ENCODE measurements at regions not wholly inside any gene's neighbourhood (a gene's known extent, or its start where the extent isn't known, plus 50 kb on each side); places are given as distances from the start of the nearest gene placed in this dataset.

DNA sequence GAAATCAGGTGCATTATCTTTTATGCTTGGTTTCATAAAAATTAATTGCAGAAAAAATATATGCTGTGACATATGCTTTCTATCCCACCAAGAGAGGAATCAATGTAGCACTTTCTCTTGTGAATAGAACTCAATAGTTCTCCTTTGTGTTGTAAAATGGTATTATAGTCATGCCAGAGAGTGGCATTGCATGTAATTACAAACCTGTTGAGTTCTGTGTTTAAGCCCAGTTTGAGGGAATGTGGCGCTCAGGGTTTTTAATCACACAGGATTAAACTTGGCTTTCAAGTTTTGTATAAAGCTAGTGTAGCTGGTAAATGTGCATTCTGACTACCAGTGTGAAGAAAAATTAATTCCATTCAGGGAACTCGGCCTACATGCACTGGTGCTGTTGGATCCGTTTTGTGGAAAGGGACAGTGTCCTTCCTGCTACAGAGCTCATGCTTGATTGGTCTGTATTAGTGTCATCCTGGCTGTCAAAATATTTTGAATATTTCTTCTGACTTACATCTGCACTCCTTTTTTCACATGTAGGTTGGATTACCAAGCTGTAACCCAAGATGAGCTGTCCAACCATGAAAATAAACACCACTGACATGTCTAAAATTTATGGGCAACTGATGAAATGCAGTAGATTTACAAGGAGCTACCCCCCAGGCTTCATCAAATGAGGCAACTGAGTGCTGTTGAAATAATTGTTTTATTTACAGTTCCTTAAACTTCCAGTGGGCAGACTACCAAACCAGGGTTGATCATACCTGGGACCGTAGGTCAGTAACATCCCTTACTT lies 80.3 kb downstream of the SLC4A3 start (continued):
- TF ChIP-seq, protein P1, sequence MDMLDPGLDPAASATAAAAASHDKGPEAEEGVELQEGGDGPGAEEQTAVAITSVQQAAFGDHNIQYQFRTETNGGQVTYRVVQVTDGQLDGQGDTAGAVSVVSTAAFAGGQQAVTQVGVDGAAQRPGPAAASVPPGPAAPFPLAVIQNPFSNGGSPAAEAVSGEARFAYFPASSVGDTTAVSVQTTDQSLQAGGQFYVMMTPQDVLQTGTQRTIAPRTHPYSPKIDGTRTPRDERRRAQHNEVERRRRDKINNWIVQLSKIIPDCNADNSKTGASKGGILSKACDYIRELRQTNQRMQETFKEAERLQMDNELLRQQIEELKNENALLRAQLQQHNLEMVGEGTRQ (CRISPR knock-in tag; IDR thresholded peaks at IDR 0.05) = no peak
- TF ChIP-seq, protein P2, sequence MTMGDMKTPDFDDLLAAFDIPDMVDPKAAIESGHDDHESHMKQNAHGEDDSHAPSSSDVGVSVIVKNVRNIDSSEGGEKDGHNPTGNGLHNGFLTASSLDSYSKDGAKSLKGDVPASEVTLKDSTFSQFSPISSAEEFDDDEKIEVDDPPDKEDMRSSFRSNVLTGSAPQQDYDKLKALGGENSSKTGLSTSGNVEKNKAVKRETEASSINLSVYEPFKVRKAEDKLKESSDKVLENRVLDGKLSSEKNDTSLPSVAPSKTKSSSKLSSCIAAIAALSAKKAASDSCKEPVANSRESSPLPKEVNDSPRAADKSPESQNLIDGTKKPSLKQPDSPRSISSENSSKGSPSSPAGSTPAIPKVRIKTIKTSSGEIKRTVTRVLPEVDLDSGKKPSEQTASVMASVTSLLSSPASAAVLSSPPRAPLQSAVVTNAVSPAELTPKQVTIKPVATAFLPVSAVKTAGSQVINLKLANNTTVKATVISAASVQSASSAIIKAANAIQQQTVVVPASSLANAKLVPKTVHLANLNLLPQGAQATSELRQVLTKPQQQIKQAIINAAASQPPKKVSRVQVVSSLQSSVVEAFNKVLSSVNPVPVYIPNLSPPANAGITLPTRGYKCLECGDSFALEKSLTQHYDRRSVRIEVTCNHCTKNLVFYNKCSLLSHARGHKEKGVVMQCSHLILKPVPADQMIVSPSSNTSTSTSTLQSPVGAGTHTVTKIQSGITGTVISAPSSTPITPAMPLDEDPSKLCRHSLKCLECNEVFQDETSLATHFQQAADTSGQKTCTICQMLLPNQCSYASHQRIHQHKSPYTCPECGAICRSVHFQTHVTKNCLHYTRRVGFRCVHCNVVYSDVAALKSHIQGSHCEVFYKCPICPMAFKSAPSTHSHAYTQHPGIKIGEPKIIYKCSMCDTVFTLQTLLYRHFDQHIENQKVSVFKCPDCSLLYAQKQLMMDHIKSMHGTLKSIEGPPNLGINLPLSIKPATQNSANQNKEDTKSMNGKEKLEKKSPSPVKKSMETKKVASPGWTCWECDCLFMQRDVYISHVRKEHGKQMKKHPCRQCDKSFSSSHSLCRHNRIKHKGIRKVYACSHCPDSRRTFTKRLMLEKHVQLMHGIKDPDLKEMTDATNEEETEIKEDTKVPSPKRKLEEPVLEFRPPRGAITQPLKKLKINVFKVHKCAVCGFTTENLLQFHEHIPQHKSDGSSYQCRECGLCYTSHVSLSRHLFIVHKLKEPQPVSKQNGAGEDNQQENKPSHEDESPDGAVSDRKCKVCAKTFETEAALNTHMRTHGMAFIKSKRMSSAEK (CRISPR knock-in tag; IDR thresholded peaks at IDR 0.05; ENCODE audit: borderline replicate concordance) = no peak
- TF ChIP-seq JAZF1 (CRISPR knock-in tag; IDR thresholded peaks at IDR 0.05) (no peak), EMX1 (CRISPR knock-in tag; IDR thresholded peaks at IDR 0.05) (no peak)
- TF ChIP-seq, protein P3, sequence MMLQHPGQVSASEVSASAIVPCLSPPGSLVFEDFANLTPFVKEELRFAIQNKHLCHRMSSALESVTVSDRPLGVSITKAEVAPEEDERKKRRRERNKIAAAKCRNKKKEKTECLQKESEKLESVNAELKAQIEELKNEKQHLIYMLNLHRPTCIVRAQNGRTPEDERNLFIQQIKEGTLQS (CRISPR knock-in tag; conservative IDR thresholded peaks at IDR 0.05) = no peak
- TF ChIP-seq, protein P4, sequence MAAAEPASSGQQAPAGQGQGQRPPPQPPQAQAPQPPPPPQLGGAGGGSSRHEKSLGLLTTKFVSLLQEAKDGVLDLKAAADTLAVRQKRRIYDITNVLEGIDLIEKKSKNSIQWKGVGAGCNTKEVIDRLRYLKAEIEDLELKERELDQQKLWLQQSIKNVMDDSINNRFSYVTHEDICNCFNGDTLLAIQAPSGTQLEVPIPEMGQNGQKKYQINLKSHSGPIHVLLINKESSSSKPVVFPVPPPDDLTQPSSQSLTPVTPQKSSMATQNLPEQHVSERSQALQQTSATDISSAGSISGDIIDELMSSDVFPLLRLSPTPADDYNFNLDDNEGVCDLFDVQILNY (CRISPR knock-in tag; IDR thresholded peaks at IDR 0.05) = no peak

DNA sequence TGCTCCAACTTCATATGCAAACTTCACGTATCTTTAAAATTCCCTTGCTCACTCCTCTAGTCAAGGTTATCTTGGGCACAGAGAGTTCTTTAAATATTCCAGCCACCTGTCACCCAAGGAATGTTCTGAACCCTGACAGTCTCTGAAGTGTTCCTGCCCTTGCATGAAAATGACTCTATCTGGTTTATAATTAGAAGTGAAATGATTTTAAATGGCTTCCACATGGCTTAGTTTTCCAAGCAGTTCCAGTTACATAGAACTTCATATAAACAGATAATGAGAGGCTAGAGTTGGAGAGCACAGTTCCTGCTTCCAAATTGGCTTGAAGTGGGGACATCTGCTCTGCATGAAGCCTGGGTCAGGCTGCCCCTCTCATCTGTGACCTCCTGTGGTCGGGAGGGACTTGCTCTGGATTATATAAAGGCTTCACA lies 81.9 kb downstream of the SLC4A3 start:
- CTCF ChIA-PET = interaction anchor here (1.7 kb wide), 1 partner anchor 18 kb away, joined by 7 read pairs; no protein-coding TSS in a partner anchor
- H3K9me3 Mint-ChIP-seq = peaks cover 29% of the 10 kb centered on the region
- peaks cover 14% of the 10 kb centered on the region for H3K36me3 Mint-ChIP-seq
- peaks cover 27% of the 10 kb centered on the region for H3K27me3 Mint-ChIP-seq (ENCODE audit: low read depth)
- DNase-seq (ENCODE audit: low spot score) (no peak), ATAC-seq (no peak)
- H3K4me1 Mint-ChIP-seq = peaks cover 29% of the 10 kb centered on the region
- TF ChIP-seq, protein P5, sequence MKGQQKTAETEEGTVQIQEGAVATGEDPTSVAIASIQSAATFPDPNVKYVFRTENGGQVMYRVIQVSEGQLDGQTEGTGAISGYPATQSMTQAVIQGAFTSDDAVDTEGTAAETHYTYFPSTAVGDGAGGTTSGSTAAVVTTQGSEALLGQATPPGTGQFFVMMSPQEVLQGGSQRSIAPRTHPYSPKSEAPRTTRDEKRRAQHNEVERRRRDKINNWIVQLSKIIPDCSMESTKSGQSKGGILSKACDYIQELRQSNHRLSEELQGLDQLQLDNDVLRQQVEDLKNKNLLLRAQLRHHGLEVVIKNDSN (CRISPR knock-in tag; IDR thresholded peaks at IDR 0.05) = no peak
- TF ChIP-seq, protein P6, sequence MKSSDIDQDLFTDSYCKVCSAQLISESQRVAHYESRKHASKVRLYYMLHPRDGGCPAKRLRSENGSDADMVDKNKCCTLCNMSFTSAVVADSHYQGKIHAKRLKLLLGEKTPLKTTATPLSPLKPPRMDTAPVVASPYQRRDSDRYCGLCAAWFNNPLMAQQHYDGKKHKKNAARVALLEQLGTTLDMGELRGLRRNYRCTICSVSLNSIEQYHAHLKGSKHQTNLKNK (CRISPR knock-in tag; IDR thresholded peaks at IDR 0.05) = no peak
- TF ChIP-seq SMAD4 (CRISPR knock-in tag; IDR thresholded peaks at IDR 0.05) = no peak
- TF ChIP-seq, protein P7, sequence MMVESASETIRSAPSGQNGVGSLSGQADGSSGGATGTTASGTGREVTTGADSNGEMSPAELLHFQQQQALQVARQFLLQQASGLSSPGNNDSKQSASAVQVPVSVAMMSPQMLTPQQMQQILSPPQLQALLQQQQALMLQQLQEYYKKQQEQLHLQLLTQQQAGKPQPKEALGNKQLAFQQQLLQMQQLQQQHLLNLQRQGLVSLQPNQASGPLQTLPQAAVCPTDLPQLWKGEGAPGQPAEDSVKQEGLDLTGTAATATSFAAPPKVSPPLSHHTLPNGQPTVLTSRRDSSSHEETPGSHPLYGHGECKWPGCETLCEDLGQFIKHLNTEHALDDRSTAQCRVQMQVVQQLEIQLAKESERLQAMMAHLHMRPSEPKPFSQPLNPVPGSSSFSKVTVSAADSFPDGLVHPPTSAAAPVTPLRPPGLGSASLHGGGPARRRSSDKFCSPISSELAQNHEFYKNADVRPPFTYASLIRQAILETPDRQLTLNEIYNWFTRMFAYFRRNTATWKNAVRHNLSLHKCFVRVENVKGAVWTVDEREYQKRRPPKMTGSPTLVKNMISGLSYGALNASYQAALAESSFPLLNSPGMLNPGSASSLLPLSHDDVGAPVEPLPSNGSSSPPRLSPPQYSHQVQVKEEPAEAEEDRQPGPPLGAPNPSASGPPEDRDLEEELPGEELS (CRISPR knock-in tag; IDR thresholded peaks at IDR 0.05) = no peak
- TF ChIP-seq, protein P8, sequence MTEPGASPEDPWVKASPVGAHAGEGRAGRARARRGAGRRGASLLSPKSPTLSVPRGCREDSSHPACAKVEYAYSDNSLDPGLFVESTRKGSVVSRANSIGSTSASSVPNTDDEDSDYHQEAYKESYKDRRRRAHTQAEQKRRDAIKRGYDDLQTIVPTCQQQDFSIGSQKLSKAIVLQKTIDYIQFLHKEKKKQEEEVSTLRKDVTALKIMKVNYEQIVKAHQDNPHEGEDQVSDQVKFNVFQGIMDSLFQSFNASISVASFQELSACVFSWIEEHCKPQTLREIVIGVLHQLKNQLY (CRISPR knock-in tag; IDR thresholded peaks at IDR 0.05) = no peak
- TF ChIP-seq, protein P1 (CRISPR knock-in tag; IDR thresholded peaks at IDR 0.05) = no peak
- TF ChIP-seq, protein P9, sequence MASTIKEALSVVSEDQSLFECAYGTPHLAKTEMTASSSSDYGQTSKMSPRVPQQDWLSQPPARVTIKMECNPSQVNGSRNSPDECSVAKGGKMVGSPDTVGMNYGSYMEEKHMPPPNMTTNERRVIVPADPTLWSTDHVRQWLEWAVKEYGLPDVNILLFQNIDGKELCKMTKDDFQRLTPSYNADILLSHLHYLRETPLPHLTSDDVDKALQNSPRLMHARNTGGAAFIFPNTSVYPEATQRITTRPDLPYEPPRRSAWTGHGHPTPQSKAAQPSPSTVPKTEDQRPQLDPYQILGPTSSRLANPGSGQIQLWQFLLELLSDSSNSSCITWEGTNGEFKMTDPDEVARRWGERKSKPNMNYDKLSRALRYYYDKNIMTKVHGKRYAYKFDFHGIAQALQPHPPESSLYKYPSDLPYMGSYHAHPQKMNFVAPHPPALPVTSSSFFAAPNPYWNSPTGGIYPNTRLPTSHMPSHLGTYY (CRISPR knock-in tag; IDR thresholded peaks at IDR 0.05) = no peak
- no peak overlapping the region for H3K4me3 Mint-ChIP-seq
- POLR2A ChIA-PET = no interaction called here
- no peak overlapping the region for H3K27ac Mint-ChIP-seq

Measured in WTC11 (cell line).